Lung microvascular endothelial cell (primary cell): ENCODE measurements at regions not wholly inside any gene's neighbourhood (a gene's known extent, or its start where the extent isn't known, plus 50 kb on each side); places are given as distances from the start of the nearest gene placed in this dataset.

Source experiments
- DNase-seq, 2 donors: peaks; one replicate each; pipeline versions ENCODE4 v3.0.0 to v3.0.0-alpha.2; 2010; ENCODE audit warnings: low read depth in 2 of 2

GRCh38 chrX:94041881-94042280 is 367.9 kb downstream of the FAM133A start:
- DNase-seq = no peak

GRCh38 chrX:94045724-94046123 is 371.7 kb downstream of the FAM133A start:
- DNase-seq = no peak

DNA sequence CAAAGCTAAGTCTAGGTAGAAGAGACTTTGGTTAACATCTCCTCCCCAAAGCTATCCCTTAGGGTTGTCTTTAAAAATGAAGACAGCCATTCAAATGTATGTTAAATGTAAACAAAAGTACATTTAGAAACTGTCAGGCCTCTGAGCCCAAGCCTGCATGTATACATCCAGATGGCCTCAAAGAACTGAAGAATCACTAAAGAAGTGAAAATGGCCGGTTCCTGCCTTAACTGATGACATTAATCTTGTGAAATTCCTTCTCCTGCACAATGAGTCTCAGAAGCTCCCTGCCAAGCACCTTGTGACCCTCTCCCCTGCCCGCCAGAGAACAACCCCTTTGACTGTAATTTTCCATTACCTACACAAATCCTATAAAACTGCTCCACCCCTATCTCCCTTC is 377.9 kb downstream of the FAM133A start:
- no peak for DNase-seq

GRCh38 chrX:94053575-94053974 is 379.6 kb downstream of the FAM133A start:
- DNase-seq = peak in 1 of 2 donors; percentile 68

DNA sequence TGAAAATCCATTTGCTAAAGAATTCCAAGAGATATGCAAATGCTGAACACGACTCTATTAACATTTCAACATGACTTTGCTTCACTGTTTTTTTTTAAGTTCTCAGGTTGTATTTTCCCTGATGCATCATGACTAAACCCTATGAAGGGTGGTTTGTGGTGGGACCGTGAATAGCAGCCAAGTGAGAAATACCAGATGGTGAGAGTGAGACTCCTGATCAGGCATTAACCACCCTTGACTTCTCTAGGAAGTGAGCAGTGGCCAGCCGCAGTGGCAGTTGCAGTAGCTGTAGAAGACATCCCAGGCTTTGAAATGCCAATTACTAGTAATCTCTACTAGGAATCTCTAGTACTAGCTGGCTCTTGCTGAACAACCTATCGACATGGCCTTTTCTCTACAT is 383.4 kb downstream of the FAM133A start:
- DNase-seq = no peak

- DNase-seq = peak; percentile 0 to 46
Measured at GRCh38 chrX:94058728-94059382, 384.8 kb downstream of the FAM133A start.

DNA sequence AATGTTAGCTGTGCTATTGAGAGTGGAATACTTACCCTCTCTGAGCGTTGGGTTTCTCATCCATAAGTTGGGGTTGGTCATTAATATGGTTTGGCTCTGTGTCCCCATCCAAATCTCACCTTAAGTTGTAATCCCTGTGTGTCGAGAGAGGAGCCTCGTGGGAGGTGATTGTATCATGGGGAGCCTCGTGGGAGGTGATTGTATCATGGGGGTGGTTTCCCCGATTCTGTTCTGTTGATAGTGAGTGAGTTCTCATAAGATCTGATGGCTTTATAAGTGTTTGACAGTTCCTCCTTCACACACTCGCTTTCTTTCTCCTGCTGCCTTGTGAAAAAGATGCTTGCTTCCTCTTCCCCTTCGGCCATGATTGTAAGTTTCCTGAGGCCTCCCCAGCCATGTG is 391.1 kb downstream of the FAM133A start:
- no peak for DNase-seq

DNA sequence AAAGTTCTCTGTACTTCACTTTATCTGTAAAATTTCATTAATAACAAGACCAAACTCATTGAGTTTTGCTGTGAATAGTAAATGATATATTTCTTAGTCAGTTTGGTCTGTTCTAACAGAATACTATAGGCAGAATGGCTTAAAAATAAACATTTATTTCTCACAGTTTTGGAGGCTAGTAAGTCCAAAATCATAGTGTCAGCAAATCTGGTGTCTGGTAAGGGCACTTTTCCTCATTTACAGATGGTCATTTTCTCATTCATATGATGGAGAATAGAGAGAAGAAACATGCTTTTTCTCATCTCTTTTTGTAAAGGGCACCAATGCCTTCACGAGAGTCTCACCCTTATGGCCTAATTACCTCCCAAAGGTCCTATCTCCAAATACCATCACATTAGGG is 415.1 kb downstream of the FAM133A start:
- no peak for DNase-seq

GRCh38 chrX:94097868-94098267 is 423.9 kb downstream of the FAM133A start:
- no peak for DNase-seq

GRCh38 chrX:94107981-94108380 is 434.0 kb downstream of the FAM133A start:
- DNase-seq = no peak

GRCh38 chrX:94114362-94114761 is 440.4 kb downstream of the FAM133A start:
- DNase-seq = no peak

GRCh38 chrX:94121799-94122198 is 447.8 kb downstream of the FAM133A start:
- DNase-seq = no peak

DNA sequence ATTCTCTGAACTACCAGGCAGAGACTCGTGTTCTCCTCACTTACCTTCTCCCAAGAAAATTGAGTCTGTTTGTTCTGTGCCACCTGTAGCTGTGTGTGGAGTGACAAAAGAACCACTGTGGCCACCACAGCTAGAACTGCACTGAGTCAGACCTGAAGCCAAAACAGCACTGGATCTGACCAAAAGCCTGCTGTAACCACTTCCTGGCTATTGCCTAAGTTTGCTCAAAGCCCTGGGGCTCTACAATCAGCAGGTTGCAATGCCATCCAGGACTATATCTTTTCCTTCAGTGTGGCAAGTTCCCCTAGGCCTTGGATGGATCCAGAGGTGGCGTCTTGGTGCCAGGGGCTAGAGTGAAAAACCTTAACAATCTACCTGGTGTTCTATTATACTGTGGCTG is 449.1 kb downstream of the FAM133A start:
- no peak for DNase-seq

DNA sequence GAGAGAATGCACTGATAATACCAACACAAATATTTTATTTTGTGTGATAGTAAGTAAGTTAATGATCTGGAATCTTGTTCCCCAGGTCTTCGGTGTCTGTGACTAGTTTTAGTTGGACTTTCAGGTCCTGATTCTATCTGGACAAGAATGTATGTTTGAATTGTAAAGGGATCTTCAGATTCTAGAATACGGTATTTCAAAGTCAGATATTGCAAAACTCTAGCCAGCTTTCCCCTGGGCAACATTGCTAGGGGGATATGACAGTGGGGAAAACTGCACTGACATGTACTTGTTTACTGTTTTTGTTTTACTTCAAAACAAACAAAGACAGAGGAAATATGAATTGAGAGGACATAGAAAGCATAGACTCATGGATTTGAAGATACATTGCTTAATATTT is 489.0 kb downstream of the FAM133A start:
- DNase-seq = no peak

DNA sequence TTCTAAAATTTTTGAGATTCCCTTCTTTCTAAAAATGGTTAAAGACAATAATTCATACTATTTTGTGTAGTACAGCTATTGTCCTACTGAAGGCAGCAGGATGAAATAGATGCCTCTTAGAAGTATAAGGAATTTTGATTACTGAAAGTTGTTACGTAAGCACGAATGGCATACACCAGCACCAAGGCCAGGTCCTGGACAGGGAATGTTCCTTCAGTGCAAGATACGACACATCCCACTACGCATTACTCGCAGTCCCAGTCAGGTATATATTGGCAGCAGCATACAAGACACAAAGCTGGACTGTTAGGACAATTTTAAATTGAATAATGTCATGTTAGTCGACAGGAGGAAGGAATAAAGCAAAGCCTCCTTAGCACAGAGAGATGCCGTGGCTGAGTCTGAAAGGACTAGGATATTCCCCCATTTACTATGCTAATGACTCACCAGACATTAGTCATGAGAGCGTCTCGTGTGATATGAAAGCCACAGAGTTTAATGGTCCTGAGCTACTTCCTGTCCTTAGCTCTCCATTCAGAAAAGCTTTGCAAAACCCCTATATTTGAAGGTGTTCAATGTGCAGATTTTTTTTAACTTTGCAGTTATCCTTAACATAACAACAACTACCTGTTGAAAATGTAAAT is 504.3 kb downstream of the FAM133A start:
- no peak for DNase-seq

DNA sequence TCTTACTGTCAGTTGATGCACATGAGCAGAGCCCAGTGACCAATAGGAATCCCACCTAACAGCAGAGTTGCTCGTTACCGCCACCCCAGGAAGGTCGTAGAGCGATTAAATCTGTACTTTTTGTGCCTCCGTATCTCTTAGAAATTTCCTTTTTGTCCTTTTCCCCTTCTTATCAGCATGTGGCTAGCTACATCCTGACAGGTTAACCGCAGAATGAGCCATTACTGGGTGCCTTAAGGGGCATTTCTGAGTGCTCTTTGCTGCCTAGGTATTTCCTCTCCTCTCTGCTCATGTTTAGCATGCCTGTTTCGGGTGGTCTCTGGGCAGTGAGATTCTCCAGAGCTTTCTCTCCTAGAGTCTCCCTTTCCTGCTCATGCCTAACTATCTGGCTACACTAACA is 530.5 kb downstream of the FAM133A start:
- no peak for DNase-seq

- DNase-seq = no peak
Measured at GRCh38 chrX:94216738-94217137, 542.7 kb downstream of the FAM133A start.

GRCh38 chrX:94252211-94252610 is 578.2 kb downstream of the FAM133A start:
- DNase-seq = no peak

DNA sequence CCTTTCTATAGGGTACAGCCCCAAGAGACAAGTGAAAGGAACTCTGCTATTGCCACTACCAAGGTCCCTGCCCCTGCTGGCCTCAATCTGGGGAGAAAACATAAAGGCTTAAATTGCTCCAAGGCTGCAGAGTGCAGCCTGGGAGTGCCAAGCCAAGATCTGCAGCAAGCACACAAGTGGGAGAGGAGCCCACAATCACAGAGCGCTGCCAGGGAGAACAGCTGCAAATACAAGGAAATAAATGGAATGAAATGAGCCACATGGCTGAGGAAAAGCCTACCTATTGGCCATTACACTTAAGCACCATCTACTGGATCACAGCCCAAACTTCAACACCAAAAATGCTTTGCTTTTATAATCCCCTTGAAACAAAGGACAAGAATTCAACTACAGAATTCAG is 582.4 kb downstream of the FAM133A start:
- DNase-seq = no peak

- DNase-seq = no peak
Measured at GRCh38 chrX:94265323-94265722, 591.3 kb downstream of the FAM133A start.

- no peak for DNase-seq
Measured at GRCh38 chrX:94288325-94288724, 614.3 kb downstream of the FAM133A start.

DNA sequence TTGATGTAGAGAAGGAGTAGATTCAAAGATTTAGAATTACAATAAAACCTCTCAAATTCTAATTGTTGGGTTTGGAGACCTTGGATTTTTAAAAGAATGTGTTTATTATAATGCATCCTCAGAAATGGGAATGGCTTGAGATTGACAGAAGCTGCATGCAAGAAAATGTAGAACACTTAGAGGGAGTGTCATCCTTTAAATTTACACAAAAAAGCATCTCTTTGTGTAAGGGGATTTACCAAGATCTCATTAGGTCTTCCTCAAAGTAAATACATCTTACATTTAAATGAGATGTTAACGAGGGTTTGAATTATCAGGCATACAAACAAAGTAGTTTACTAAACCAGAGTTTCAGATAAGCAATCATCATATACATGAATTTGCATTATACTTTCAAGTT is 615.0 kb downstream of the FAM133A start:
- no peak for DNase-seq

DNA sequence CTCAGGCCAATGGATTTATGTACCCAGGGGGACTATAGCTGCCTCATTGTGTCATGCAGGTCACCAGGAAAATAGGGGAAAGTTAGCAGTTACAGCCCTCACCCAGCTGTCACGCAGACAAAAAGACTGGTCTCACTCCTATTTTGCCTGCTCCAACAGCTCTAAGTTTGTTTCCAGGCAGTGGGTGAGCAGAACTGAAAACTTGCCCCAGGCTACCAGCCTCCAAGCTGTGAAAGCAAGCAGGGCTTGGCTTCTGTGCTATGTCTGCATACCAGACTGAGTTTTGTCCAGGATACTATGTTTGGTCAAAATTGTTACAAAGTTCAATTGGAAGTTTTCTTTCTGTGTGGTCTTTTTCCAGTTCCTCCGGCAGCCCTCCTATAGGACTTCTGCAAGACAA is 628.4 kb downstream of the FAM133A start:
- DNase-seq = no peak

- DNase-seq = no peak
Measured at GRCh38 chrX:94329182-94329581, 655.2 kb downstream of the FAM133A start.
